ENCODE measurements at regions not wholly inside any gene's neighbourhood (a gene's known extent, or its start where the extent isn't known, plus 50 kb on each side); places are given as distances from the start of the nearest gene placed in this dataset.
A peak's percentile ranks its signal among the peaks of the same experiment; 100 is the strongest.

GRCh38 chr3:27584874-27585273 lies 100.7 kb upstream of the SLC4A7 start (continued):
- no peak for TF ChIP-seq MAZ (IDR thresholded peaks at IDR 0.05; ENCODE audit: borderline replicate concordance, low read depth, low read length)
- no peak for TF ChIP-seq MAZ (CRISPR knock-in tag; IDR thresholded peaks at IDR 0.05; ENCODE audit: low read depth)
- TF ChIP-seq RARA (CRISPR knock-in tag; IDR thresholded peaks at IDR 0.05) = peak; percentile 92
- no peak for TF ChIP-seq ZNF850 (CRISPR knock-in tag; conservative IDR thresholded peaks at IDR 0.05)
- TF ChIP-seq ZNF292 (CRISPR knock-in tag; IDR thresholded peaks at IDR 0.05; ENCODE audit: borderline replicate concordance, low read depth) = peak; percentile 41; the same call in 1 of the 2 replicates
- no peak for TF ChIP-seq ZNF749 (CRISPR knock-in tag; IDR thresholded peaks at IDR 0.05; ENCODE audit: borderline replicate concordance)
- TF ChIP-seq HIVEP1 (CRISPR knock-in tag; IDR thresholded peaks at IDR 0.05) = peak; percentile 71; the same call in 1 of the 2 replicates
- 0 out of 2 replicates have a peak, but pooled peaks have one; percentile 5 for TF ChIP-seq FOSL2 (CRISPR knock-in tag; IDR thresholded peaks at IDR 0.05)
- TF ChIP-seq TBX2 (CRISPR knock-in tag; IDR thresholded peaks at IDR 0.05; ENCODE audit: borderline replicate concordance) = peak; percentile 46; the same call in 1 of the 2 replicates
- peak; percentile 75 for TF ChIP-seq HDAC2 (CRISPR knock-in tag; IDR thresholded peaks at IDR 0.05)
- TF ChIP-seq UBTF (CRISPR knock-in tag; IDR thresholded peaks at IDR 0.05) = no peak
- TF ChIP-seq ZNF609 (CRISPR knock-in tag; IDR thresholded peaks at IDR 0.05; ENCODE audit: borderline replicate concordance) = peak; percentile 60; the same call in 1 of the 2 replicates
- TF ChIP-seq CBX2 (IDR thresholded peaks at IDR 0.05; ENCODE audit: low read depth, low read length) = no peak
- no peak for TF ChIP-seq CBX2 (CRISPR knock-in tag; IDR thresholded peaks at IDR 0.05; ENCODE audit: low read depth)
- TF ChIP-seq FOXA3 (CRISPR knock-in tag; IDR thresholded peaks at IDR 0.05) = peak; percentile 59
- peak; percentile 45; the same call in 1 of the 2 replicates for TF ChIP-seq HIC2 (CRISPR knock-in tag; IDR thresholded peaks at IDR 0.05; ENCODE audit: low read depth)
- TF ChIP-seq PRDM10 (CRISPR knock-in tag; IDR thresholded peaks at IDR 0.05; ENCODE audit: low read depth) = no peak
- TF ChIP-seq ZNF317 (CRISPR knock-in tag; IDR thresholded peaks at IDR 0.05) = 0 out of 2 replicates have a peak, but pooled peaks have one; percentile 57
